GM18507 (cell line): ENCODE measurements at regions not wholly inside any gene's neighbourhood (a gene's known extent, or its start where the extent isn't known, plus 50 kb on each side); places are given as distances from the start of the nearest gene placed in this dataset.

ENCODE experiments used
- DNase-seq: peaks from one replicate; pipeline ENCODE4 v3.0.0; 2011; ENCODE audit warnings: low read depth; ENCODE audit not compliant: insufficient read length; ENCODE audit errors: extremely low spot score
- FAIRE-seq: peaks from 2 replicates; lab custom pipeline; 2011; peaks lifted over from hg19 to GRCh38; lab: Jason Lieb, UNC

GRCh38 chr1:106876384-106876783, 180.1 kb upstream of the PRMT6 start:
- no peak for FAIRE-seq
- no peak for DNase-seq

GRCh38 chr1:106879538-106879937, 176.9 kb upstream of the PRMT6 start:
- no peak for FAIRE-seq
- DNase-seq, result no peak

GRCh38 chr1:106880226-106880625, 176.2 kb upstream of the PRMT6 start:
- DNase-seq (no peak), FAIRE-seq (no peak)

GRCh38 chr1:106883208-106883607, 173.3 kb upstream of the PRMT6 start:
- no peak for DNase-seq
- FAIRE-seq, result no peak

GRCh38 chr1:106889059-106889458, 167.4 kb upstream of the PRMT6 start:
- DNase-seq (no peak), FAIRE-seq (no peak)

- no peak for FAIRE-seq
Observed at GRCh38 chr1:106889583-106889982, 166.9 kb upstream of the PRMT6 start.

GRCh38 chr1:106897976-106898375, 158.5 kb upstream of the PRMT6 start:
- FAIRE-seq (no peak), DNase-seq (no peak)

More at GRCh38 chr1:106889583-106889982, 166.9 kb upstream of the PRMT6 start:
- no peak for DNase-seq

GRCh38 chr1:106899644-106900043, 156.8 kb upstream of the PRMT6 start:
- no peak for FAIRE-seq

GRCh38 chr1:106907795-106908194, 148.7 kb upstream of the PRMT6 start:
- DNase-seq (no peak), FAIRE-seq (peak; percentile 57)

More at GRCh38 chr1:106899644-106900043, 156.8 kb upstream of the PRMT6 start:
- DNase-seq, result no peak

GRCh38 chr1:106908689-106909088, 147.8 kb upstream of the PRMT6 start:
- FAIRE-seq, result no peak

GRCh38 chr1:106910798-106911197, 145.7 kb upstream of the PRMT6 start:
- no peak for DNase-seq
- no peak for FAIRE-seq

More at GRCh38 chr1:106908689-106909088, 147.8 kb upstream of the PRMT6 start:
- no peak for DNase-seq

- DNase-seq (no peak), FAIRE-seq (no peak)
Observed at GRCh38 chr1:106912131-106912530, 144.3 kb upstream of the PRMT6 start.

- no peak for DNase-seq
- no peak for FAIRE-seq
Observed at GRCh38 chr1:106921186-106921585, 135.3 kb upstream of the PRMT6 start.

GRCh38 chr1:106924360-106924759, 132.1 kb upstream of the PRMT6 start:
- FAIRE-seq (no peak), DNase-seq (no peak)

GRCh38 chr1:106925750-106926149, 130.7 kb upstream of the PRMT6 start:
- no peak for DNase-seq
- FAIRE-seq, result no peak

GRCh38 chr1:106926803-106927582, 129.5 kb upstream of the PRMT6 start:
- no peak for FAIRE-seq
- no peak for DNase-seq

- DNase-seq, result no peak
- no peak for FAIRE-seq
Observed at GRCh38 chr1:106937104-106937503, 119.4 kb upstream of the PRMT6 start.

GRCh38 chr1:106944721-106945120, 111.8 kb upstream of the PRMT6 start:
- FAIRE-seq (no peak), DNase-seq (no peak)

- FAIRE-seq, result no peak
Observed at GRCh38 chr1:106952776-106953175, 103.7 kb upstream of the PRMT6 start.

GRCh38 chr1:106954661-106955229, 101.7 kb upstream of the PRMT6 start:
- DNase-seq, result no peak
- no peak for FAIRE-seq

More at GRCh38 chr1:106952776-106953175, 103.7 kb upstream of the PRMT6 start:
- DNase-seq, result no peak

GRCh38 chr1:106956721-106957120, 99.8 kb upstream of the PRMT6 start:
- DNase-seq, result no peak
- no peak for FAIRE-seq
